Inflammatory macrophage treated with lipopolysaccharide for 1 hour (primary cell): ENCODE measurements at regions not wholly inside any gene's neighbourhood (a gene's known extent, or its start where the extent isn't known, plus 50 kb on each side); places are given as distances from the start of the nearest gene placed in this dataset.
A peak's percentile ranks its signal among the peaks of the same experiment; 100 is the strongest.

Experiments used
- DNase-seq, 2 donors: peaks; one replicate each; pipeline ENCODE4 v3.0.0-alpha.2; 2020 to 2022

- no peak for DNase-seq
These were observed 73.9 kb downstream of the WNT5A start for GRCh38 chr3:55413236-55413635.

- DNase-seq = no peak
These were observed 74.6 kb downstream of the WNT5A start for GRCh38 chr3:55412545-55412944.

- DNase-seq = no peak
These were observed 77.3 kb downstream of the WNT5A start for GRCh38 chr3:55409806-55410205.

GRCh38 chr3:55408193-55408826 lies 78.8 kb downstream of the WNT5A start:
- DNase-seq = no peak

- no peak for DNase-seq
These were observed 79.7 kb downstream of the WNT5A start for GRCh38 chr3:55407426-55407820.

- no peak for DNase-seq
These were observed 80.2 kb downstream of the WNT5A start for GRCh38 chr3:55406696-55407425.

- peak in 1 of 2 donors; percentile 2 for DNase-seq
These were observed 81.7 kb downstream of the WNT5A start for GRCh38 chr3:55405436-55405835.

GRCh38 chr3:55402886-55403609 lies 84.1 kb downstream of the WNT5A start:
- no peak for DNase-seq

- no peak for DNase-seq
These were observed 106.5 kb downstream of the WNT5A start for GRCh38 chr3:55380561-55380960.

- DNase-seq = no peak
These were observed 110.3 kb downstream of the WNT5A start for GRCh38 chr3:55376753-55377347.

GRCh38 chr3:55373423-55373822 lies 113.7 kb downstream of the WNT5A start:
- no peak for DNase-seq

- DNase-seq = no peak
These were observed 116.8 kb downstream of the WNT5A start for GRCh38 chr3:55370272-55370671.

GRCh38 chr3:55369141-55369847 lies 117.8 kb downstream of the WNT5A start:
- DNase-seq = no peak

- no peak for DNase-seq
These were observed 118.7 kb downstream of the WNT5A start for GRCh38 chr3:55368366-55368765.

- no peak for DNase-seq
These were observed 119.7 kb downstream of the WNT5A start for GRCh38 chr3:55367384-55367783.

GRCh38 chr3:55364421-55364820 lies 122.7 kb downstream of the WNT5A start:
- no peak for DNase-seq

- DNase-seq = no peak
These were observed 124.7 kb downstream of the WNT5A start for GRCh38 chr3:55362210-55362960.

- no peak for DNase-seq
These were observed 129.3 kb downstream of the WNT5A start for GRCh38 chr3:55357796-55358195.

GRCh38 chr3:55352668-55353067 lies 134.4 kb downstream of the WNT5A start:
- no peak for DNase-seq

- no peak for DNase-seq
These were observed 137.3 kb downstream of the WNT5A start for GRCh38 chr3:55349851-55350250.

GRCh38 chr3:55343486-55344357 lies 143.4 kb downstream of the WNT5A start:
- DNase-seq = no peak
